ENCODE measurements at regions not wholly inside any gene's neighbourhood (a gene's known extent, or its start where the extent isn't known, plus 50 kb on each side); places are given as distances from the start of the nearest gene placed in this dataset.

GRCh38 chr20:62564456-62565245 is 77.7 kb upstream of the SLCO4A1 start:
- ChIA-PET CTCF (interaction anchor here (1.0 kb wide), 1 partner anchor 70 kb away, joined by 3 read pairs; no protein-coding TSS in a partner anchor), POLR2A (no interaction called here)
- no peak overlapping the region for H3K4me3 ChIP-seq (ENCODE audit: low read depth, low read length)
- H3K27ac ChIP-seq (ENCODE audit: extremely low read depth, low read depth, low read length), result no peak overlapping the region
- no peaks in the 10 kb centered on the region for H3K36me3 ChIP-seq (ENCODE audit: control insufficient read depth in 2 of 2, insufficient read depth in 1 of 2, low read length in 2 of 2)
- TF ChIP-seq ZBTB17 (tag by site-specific recombination; IDR thresholded peaks at IDR 0.05), result no peak
- no peak for TF ChIP-seq ZNF670 (tag by site-specific recombination; IDR thresholded peaks at IDR 0.05; ENCODE audit: low read depth)
- TF ChIP-seq, protein P1, sequence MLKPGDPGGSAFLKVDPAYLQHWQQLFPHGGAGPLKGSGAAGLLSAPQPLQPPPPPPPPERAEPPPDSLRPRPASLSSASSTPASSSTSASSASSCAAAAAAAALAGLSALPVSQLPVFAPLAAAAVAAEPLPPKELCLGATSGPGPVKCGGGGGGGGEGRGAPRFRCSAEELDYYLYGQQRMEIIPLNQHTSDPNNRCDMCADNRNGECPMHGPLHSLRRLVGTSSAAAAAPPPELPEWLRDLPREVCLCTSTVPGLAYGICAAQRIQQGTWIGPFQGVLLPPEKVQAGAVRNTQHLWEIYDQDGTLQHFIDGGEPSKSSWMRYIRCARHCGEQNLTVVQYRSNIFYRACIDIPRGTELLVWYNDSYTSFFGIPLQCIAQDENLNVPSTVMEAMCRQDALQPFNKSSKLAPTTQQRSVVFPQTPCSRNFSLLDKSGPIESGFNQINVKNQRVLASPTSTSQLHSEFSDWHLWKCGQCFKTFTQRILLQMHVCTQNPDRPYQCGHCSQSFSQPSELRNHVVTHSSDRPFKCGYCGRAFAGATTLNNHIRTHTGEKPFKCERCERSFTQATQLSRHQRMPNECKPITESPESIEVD (tag by site-specific recombination; IDR thresholded peaks at IDR 0.05), result no peak
- no peak for TF ChIP-seq ZNF302 (tag by site-specific recombination; IDR thresholded peaks at IDR 0.05; ENCODE audit: low read depth)
- TF ChIP-seq GFI1B (tag by site-specific recombination; IDR thresholded peaks at IDR 0.05), result no peak
- TF ChIP-seq BCL6B (tag by site-specific recombination; IDR thresholded peaks at IDR 0.05), result no peak
- TF ChIP-seq ZNF266 (tag by site-specific recombination; IDR thresholded peaks at IDR 0.05; ENCODE audit: low read depth), result no peak
- TF ChIP-seq ZNF600 (tag by site-specific recombination; IDR thresholded peaks at IDR 0.05), result no peak
- TF ChIP-seq BCL11A (tag by site-specific recombination; IDR thresholded peaks at IDR 0.05; ENCODE audit: low read depth), result no peak
- no peak for TF ChIP-seq ZBTB11 (tag by site-specific recombination; conservative IDR thresholded peaks at IDR 0.05; ENCODE audit: low read depth)
- no peak for TF ChIP-seq ZNF449 (tag by site-specific recombination; IDR thresholded peaks at IDR 0.05)
- no peak for TF ChIP-seq ZNF707 (tag by site-specific recombination; IDR thresholded peaks at IDR 0.05)
- TF ChIP-seq ZNF433 (tag by site-specific recombination; IDR thresholded peaks at IDR 0.05; ENCODE audit: low read depth), result no peak
- TF ChIP-seq ZNF114 (tag by site-specific recombination; IDR thresholded peaks at IDR 0.05), result no peak
- TF ChIP-seq, protein P2, sequence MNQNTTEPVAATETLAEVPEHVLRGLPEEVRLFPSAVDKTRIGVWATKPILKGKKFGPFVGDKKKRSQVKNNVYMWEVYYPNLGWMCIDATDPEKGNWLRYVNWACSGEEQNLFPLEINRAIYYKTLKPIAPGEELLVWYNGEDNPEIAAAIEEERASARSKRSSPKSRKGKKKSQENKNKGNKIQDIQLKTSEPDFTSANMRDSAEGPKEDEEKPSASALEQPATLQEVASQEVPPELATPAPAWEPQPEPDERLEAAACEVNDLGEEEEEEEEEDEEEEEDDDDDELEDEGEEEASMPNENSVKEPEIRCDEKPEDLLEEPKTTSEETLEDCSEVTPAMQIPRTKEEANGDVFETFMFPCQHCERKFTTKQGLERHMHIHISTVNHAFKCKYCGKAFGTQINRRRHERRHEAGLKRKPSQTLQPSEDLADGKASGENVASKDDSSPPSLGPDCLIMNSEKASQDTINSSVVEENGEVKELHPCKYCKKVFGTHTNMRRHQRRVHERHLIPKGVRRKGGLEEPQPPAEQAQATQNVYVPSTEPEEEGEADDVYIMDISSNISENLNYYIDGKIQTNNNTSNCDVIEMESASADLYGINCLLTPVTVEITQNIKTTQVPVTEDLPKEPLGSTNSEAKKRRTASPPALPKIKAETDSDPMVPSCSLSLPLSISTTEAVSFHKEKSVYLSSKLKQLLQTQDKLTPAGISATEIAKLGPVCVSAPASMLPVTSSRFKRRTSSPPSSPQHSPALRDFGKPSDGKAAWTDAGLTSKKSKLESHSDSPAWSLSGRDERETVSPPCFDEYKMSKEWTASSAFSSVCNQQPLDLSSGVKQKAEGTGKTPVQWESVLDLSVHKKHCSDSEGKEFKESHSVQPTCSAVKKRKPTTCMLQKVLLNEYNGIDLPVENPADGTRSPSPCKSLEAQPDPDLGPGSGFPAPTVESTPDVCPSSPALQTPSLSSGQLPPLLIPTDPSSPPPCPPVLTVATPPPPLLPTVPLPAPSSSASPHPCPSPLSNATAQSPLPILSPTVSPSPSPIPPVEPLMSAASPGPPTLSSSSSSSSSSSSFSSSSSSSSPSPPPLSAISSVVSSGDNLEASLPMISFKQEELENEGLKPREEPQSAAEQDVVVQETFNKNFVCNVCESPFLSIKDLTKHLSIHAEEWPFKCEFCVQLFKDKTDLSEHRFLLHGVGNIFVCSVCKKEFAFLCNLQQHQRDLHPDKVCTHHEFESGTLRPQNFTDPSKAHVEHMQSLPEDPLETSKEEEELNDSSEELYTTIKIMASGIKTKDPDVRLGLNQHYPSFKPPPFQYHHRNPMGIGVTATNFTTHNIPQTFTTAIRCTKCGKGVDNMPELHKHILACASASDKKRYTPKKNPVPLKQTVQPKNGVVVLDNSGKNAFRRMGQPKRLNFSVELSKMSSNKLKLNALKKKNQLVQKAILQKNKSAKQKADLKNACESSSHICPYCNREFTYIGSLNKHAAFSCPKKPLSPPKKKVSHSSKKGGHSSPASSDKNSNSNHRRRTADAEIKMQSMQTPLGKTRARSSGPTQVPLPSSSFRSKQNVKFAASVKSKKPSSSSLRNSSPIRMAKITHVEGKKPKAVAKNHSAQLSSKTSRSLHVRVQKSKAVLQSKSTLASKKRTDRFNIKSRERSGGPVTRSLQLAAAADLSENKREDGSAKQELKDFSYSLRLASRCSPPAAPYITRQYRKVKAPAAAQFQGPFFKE (tag by site-specific recombination; IDR thresholded peaks at IDR 0.05; ENCODE audit: borderline replicate concordance), result no peak
- TF ChIP-seq SALL2 (tag by site-specific recombination; IDR thresholded peaks at IDR 0.05; ENCODE audit: borderline replicate concordance), result no peak
- no peak for TF ChIP-seq ZBTB8A (tag by site-specific recombination; IDR thresholded peaks at IDR 0.05)
- TF ChIP-seq KLF10 (tag by site-specific recombination; IDR thresholded peaks at IDR 0.05), result no peak
- no peaks in the 10 kb centered on the region for H3K4me1 ChIP-seq (ENCODE audit: control insufficient read depth, insufficient read depth, low read length)
- no peaks in the 10 kb centered on the region for H3K9me3 ChIP-seq (ENCODE audit: control insufficient read depth, insufficient read depth, low read depth, low read length)

Data from HEK293 (cell line).